Heart right ventricle (tissue), 16 donors: ENCODE measurements at regions not wholly inside any gene's neighbourhood (a gene's known extent, or its start where the extent isn't known, plus 50 kb on each side); places are given as distances from the start of the nearest gene placed in this dataset.
"Not testable (repeated sequence)": the region's sequence is repeated elsewhere in the genome, so short reads cannot be mapped to it uniquely, and the experiment has no call there.

Experiments used
- ATAC-seq, 8 donors: fragments of 200-7000 bp; cut with Tn5 transposase; one replicate each; pipeline ENCODE4 v1.9.1; 2020; ENCODE audit warnings: mild to moderate bottlenecking in 8 of 8, moderate library complexity in 8 of 8, moderate number of reproducible peaks in 1 of 8
- DNase-seq, 2 donors: peaks; one replicate each; pipeline ENCODE4 v3.0.0-alpha.2; 2020
- H3K27ac ChIP-seq, 10 donors: fragments of 200-600 bp; sonication (generic) in 2 of 10; one replicate each; pipeline versions ENCODE4 v1.5.0 to v1.8.0; 2020 to 2022; ENCODE audit warnings: mild to moderate bottlenecking in 3 of 10
- H3K27me3 ChIP-seq, 7 donors: fragments of 200-600 bp; one replicate each; pipeline ENCODE4 v1.8.0; 2021 to 2022; ENCODE audit warnings: mild to moderate bottlenecking in 2 of 7
- H3K36me3 ChIP-seq, 9 donors: fragments of 200-600 bp; sonication (generic) in 1 of 9; one replicate each; pipeline versions ENCODE4 v1.5.0 to v1.8.0; 2020 to 2022; ENCODE audit warnings: mild to moderate bottlenecking in 2 of 9
- H3K4me1 ChIP-seq, 9 donors: fragments of 200-600 bp; sonication (generic) in 1 of 9; one replicate each; pipeline versions ENCODE4 v1.5.0 to v1.8.0; 2020 to 2022; ENCODE audit warnings: mild to moderate bottlenecking in 4 of 9
- H3K4me3 ChIP-seq, 10 donors: fragments of 200-600 bp; sonication (generic) in 2 of 10; one replicate each; pipeline versions ENCODE4 v1.5.0 to v1.8.0; 2020 to 2022; ENCODE audit warnings: mild to moderate bottlenecking in 7 of 10, moderate library complexity in 2 of 10
- H3K9me3 ChIP-seq, 11 donors: fragments of 200-600 bp in 10 of 11; sonication (generic) in 2 of 11; one replicate each; pipeline versions ENCODE4 v1.5.0 to v1.8.0; 2013 to 2022; ENCODE audit warnings: mild to moderate bottlenecking in 2 of 11, control low read depth in 1 of 11, moderate library complexity in 1 of 11
- CTCF ChIP-seq, 9 donors: fragments of 200-600 bp; sonication (generic) in 2 of 9; IDR thresholded peaks; one replicate each; pipeline versions ENCODE4 v1.5.0 to v1.8.0; 2021 to 2022; ENCODE audit warnings: antibody characterized with exemption in 9 of 9, mild to moderate bottlenecking in 5 of 9, moderate library complexity in 1 of 9
- WGBS, 2 donors: extraction: QIAGEN DNeasy Blood & Tissue Kit; methylation state at CpG; one replicate each; pipeline ENCODE4 v1.1.7; 2013; ENCODE audit warnings: inconsistent platforms in 1 of 2; 5-methylcytosine and 5-hydroxymethylcytosine counted together
- intact Hi-C, 10 donors: fragments of 100-400 bp; cut with DNase I; formaldehyde crosslinking; loops; one replicate each; pipeline versions ENCODE4 v1.11.1 to v1.14.2; 2022
- donor health status: Arrhythmogenic right ventricular cardiomyopathy.
- donor health status: ischemic (EF 13 %, LVEDD 7.1; RV severe dilation, severe dysfunction).
- donor health status: healthy with polysubstance abuse.
- donor health status: DM: no; HTN: yes; CAD: no.
- donor health status: DM: no; HTN: no; CAD: no.
- donor health status: ischemic (EF 25% LVEDD 6.9; RV normal size, moderate dysfunction).
- donor health status: ischemic (EF 25% LVEDD 5.7; RV mildly dilated, moderate dysfunction).
- donor health status: healthy.
- donor health status: DM: yes; HTN: yes; CAD: no.
- donor health status: Ischemic cardiomyopathy.
- donor health status: ischemic (EF 35%, LVEDD 5.7; RV mildly dilated, moderate dysfunction).
- donor health status: nonischemic (EF 11% LVEDD 7.7; RV severe dilation, severe dysfunction).
- donor health status: DM: yes; HTN: yes; CAD: no.
- donor health status: PGD.
- donor health status: ischemic (EF 29% LVEDD 5.4; RV normal size, mild dysfunction).
- donor health status: nonischemic (EF 23%, LVEDD 6.1; RV moderate dilation, normal function).

- Histone ChIP-seq H3K9me3 (no peaks in the 10 kb centered on the region), H3K4me1 (no peaks in the 10 kb centered on the region), H3K27ac (no peak overlapping the region), H3K4me3 (no peak overlapping the region), H3K36me3 (no peaks in the 10 kb centered on the region), H3K27me3 (no peaks in the 10 kb centered on the region)
- ATAC-seq (no peak), DNase-seq (no peak)
- no peak for TF ChIP-seq CTCF (IDR thresholded peaks at IDR 0.05)
- WGBS, 2 donors, result 73 to 80% methylated on average over 3 of the region's 3 CpGs
- intact Hi-C loops, result no loop called here
These were observed 154.5 kb upstream of the OLFM3 start for GRCh38 chr1:102151242-102151641.

- Histone ChIP-seq H3K4me3 (no peak overlapping the region), H3K27me3 (no peaks in the 10 kb centered on the region), H3K36me3 (no peaks in the 10 kb centered on the region), H3K27ac (no peak overlapping the region), H3K4me1 (no peaks in the 10 kb centered on the region), H3K9me3 (no peaks in the 10 kb centered on the region)
- TF ChIP-seq CTCF (IDR thresholded peaks at IDR 0.05), result no peak
- ATAC-seq (no peak), DNase-seq (no peak)
- WGBS, 2 donors, result 60 to 70% methylated on average over 4 of the region's 4 CpGs
- intact Hi-C loops, result no loop called here
These were observed 124.2 kb upstream of the OLFM3 start for GRCh38 chr1:102120910-102121309.

DNA sequence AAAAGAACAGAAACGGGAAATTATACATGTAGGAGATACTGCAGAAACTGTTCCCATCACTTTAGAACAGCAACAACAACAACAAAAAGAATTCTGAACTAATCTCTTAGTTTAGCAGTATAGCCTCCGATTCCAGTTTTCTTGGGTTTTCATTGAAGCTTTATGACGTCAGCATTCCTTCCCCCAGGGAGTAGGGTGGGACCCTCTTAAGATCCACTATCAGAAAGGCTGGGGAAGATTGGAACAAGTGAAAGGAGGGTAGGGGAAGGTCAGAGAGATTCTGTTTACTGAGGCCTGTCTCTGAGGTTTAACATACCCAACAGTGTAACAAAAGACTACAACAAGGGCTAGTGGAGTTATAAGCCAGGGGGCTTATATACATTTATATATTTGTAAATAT, 121.4 kb upstream of the OLFM3 start:
- intact Hi-C loops, result no loop called here
- no peak overlapping the region for H3K27ac ChIP-seq
- DNase-seq (no peak), ATAC-seq (no peak)
- H3K9me3 ChIP-seq, result no peaks in the 10 kb centered on the region
- H3K4me1 ChIP-seq, result no peaks in the 10 kb centered on the region
- TF ChIP-seq CTCF (IDR thresholded peaks at IDR 0.05), result no peak
- H3K36me3 ChIP-seq, result no peaks in the 10 kb centered on the region
- H3K4me3 ChIP-seq, result no peak overlapping the region
- no peaks in the 10 kb centered on the region for H3K27me3 ChIP-seq
- 35 to 58% methylated on average over 3 of the region's 3 CpGs for WGBS, 2 donors

DNA sequence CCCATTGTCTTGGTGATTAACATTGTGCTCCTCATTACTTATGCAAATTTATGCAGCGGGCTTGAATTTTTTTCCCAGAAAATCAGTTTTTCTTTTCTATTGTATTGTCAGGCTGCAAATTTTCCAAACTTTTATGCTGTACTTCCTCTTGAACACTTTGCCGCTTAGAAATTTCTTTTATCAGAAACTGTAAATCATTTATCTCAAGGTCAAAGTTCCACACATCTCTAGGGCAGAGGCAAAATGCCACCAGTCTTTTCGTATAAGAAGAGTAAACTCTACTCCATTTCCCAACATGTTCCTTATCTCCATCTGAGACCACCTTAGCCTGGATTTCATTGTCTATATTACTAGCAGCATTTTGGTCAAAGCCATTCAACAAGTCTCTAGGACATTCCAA, 113.9 kb upstream of the OLFM3 start:
- Histone ChIP-seq H3K27me3 (no peaks in the 10 kb centered on the region), H3K9me3 (no peaks in the 10 kb centered on the region), H3K27ac (no peak overlapping the region), H3K4me3 (no peak overlapping the region), H3K4me1 (no peaks in the 10 kb centered on the region), H3K36me3 (no peaks in the 10 kb centered on the region)
- DNase-seq (no peak), ATAC-seq (no peak)
- 76 to 82% methylated on average over 3 of the region's 3 CpGs for WGBS, 2 donors
- intact Hi-C loops, result no loop called here
- no peak for TF ChIP-seq CTCF (IDR thresholded peaks at IDR 0.05)

DNA sequence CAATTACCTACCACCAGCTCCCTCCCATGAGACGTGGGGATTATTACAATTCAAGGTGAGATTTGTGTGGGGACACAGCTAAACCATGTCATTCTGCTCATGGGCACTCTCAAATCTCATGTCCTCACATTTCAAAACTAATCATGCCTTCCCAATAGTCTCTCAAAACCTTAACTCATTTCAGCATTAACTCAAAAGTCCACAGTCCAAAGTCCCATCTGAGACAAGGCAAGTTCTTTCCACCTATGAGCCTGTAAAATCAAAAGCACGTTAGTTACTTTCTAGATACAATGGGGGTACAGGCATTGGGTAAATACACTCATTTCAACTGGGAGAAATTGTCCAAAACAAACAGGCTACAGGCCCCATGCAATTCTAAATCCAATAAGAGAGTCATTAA, 112.8 kb upstream of the OLFM3 start:
- intact Hi-C loops, H3K36me3 ChIP-seq, H3K4me1 ChIP-seq, ATAC-seq, H3K9me3 ChIP-seq, DNase-seq, H3K27me3 ChIP-seq, H3K27ac ChIP-seq, H3K4me3 ChIP-seq: not testable (repeated sequence)
- WGBS, 2 donors, result 54 to 58% methylated on average over 2 of the region's 2 CpGs
